Naive thymus-derived CD4-positive, alpha-beta T cell (primary cell): ENCODE measurements at regions not wholly inside any gene's neighbourhood (a gene's known extent, or its start where the extent isn't known, plus 50 kb on each side); places are given as distances from the start of the nearest gene placed in this dataset.

Source experiments
- ATAC-seq: fragments of 150-1000 bp; cut with Tn5 transposase; 2 replicates; pipeline ENCODE4 v1.10.0; 2021; ENCODE audit warnings: mild to moderate bottlenecking, moderate library complexity
- CTCF ChIA-PET: fragments of 350-600 bp; sonication (Branson Sonifier 250); formaldehyde crosslinking; loops from one replicate; lab custom pipeline; 2021; ENCODE audit warnings: antibody characterized with exemption; lab: Charles Lee
- POLR2A ChIA-PET: fragments of 350-600 bp; sonication (Branson Sonifier 250); formaldehyde crosslinking; loops from one replicate; lab custom pipeline; 2021; ENCODE audit warnings: antibody characterized with exemption, inconsistent platforms; lab: Charles Lee
- DNase-seq, 9 donors: peaks; one replicate each; pipeline versions ENCODE4 v3.0.0 to v3.0.0-alpha.2; 2020 to 2022; ENCODE audit warnings: mixed read lengths in 1 of 9
- H3K27ac ChIP-seq: one replicate; pipeline ENCODE4 v1.7.0; 2013; ENCODE audit warnings: mild to moderate bottlenecking, low read depth, low read length, moderate library complexity
- H3K27me3 ChIP-seq, 2 donors: one replicate each; pipeline ENCODE4 v1.7.0; 2013; ENCODE audit warnings: low read length in 2 of 2, mild to moderate bottlenecking in 2 of 2, moderate library complexity in 2 of 2; ENCODE audit not compliant: control insufficient read depth in 2 of 2, insufficient read depth in 2 of 2
- H3K36me3 ChIP-seq, 3 experiments: 1 replicate in 2 of 3; 2 replicates in 1 of 3; pipeline ENCODE4 v1.7.0; 2013; ENCODE audit warnings: low read length in 3 of 3, mild to moderate bottlenecking in 3 of 3, moderate library complexity in 1 of 3; ENCODE audit not compliant: insufficient read depth in 3 of 3, control insufficient read depth in 2 of 3
- H3K4me1 ChIP-seq, 2 donors: one replicate each; pipeline ENCODE4 v1.7.0; 2013; ENCODE audit warnings: low read length in 2 of 2, mild to moderate bottlenecking in 2 of 2, moderate library complexity in 1 of 2; ENCODE audit not compliant: control insufficient read depth in 2 of 2, insufficient read depth in 2 of 2
- H3K4me3 ChIP-seq: 2 replicates; pipeline ENCODE4 v1.7.0; 2013; ENCODE audit warnings: mild to moderate bottlenecking, low read length
- H3K9me3 ChIP-seq, 3 experiments: 1 replicate in 2 of 3; 2 replicates in 1 of 3; pipeline ENCODE4 v1.7.0; 2013; ENCODE audit warnings: low read length in 3 of 3; ENCODE audit not compliant: control insufficient read depth in 2 of 3
- H3K27ac Mint-ChIP-seq, 9 donors: one replicate each; pipeline ENCODE4 v1.8.0; 2020 to 2022; ENCODE audit warnings: mixed read lengths in 9 of 9, mild to moderate bottlenecking in 8 of 9, moderate library complexity in 5 of 9, inconsistent platforms in 2 of 9
- H3K27me3 Mint-ChIP-seq, 5 donors: one replicate each; pipeline ENCODE4 v1.8.0; 2021 to 2022; ENCODE audit warnings: mixed read lengths in 5 of 5, mild to moderate bottlenecking in 1 of 5
- H3K36me3 Mint-ChIP-seq, 5 donors: one replicate each; pipeline ENCODE4 v1.8.0; 2020 to 2022; ENCODE audit warnings: mixed read lengths in 5 of 5, mild to moderate bottlenecking in 3 of 5, inconsistent platforms in 1 of 5
- H3K4me1 Mint-ChIP-seq, 7 donors: one replicate each; pipeline ENCODE4 v1.8.0; 2020 to 2022; ENCODE audit warnings: mixed read lengths in 7 of 7, mild to moderate bottlenecking in 3 of 7, inconsistent platforms in 1 of 7
- H3K4me3 Mint-ChIP-seq, 10 donors: one replicate each; pipeline ENCODE4 v1.8.0; 2020 to 2022; ENCODE audit warnings: mild to moderate bottlenecking in 10 of 10, mixed read lengths in 10 of 10, moderate library complexity in 6 of 10, inconsistent platforms in 2 of 10
- H3K9me3 Mint-ChIP-seq, 11 donors: one replicate each; pipeline ENCODE4 v1.8.0; 2020 to 2022; ENCODE audit warnings: mixed read lengths in 11 of 11, mild to moderate bottlenecking in 4 of 11, inconsistent platforms in 1 of 11, moderate library complexity in 1 of 11
- intact Hi-C, 2 donors: fragments of 100-400 bp; cut with micrococcal nuclease; formaldehyde crosslinking; loops; one replicate each; pipeline ENCODE4 v1.15.1; 2023

GRCh38 chr3:187795207-187795960, 50.1 kb upstream of the BCL6 start:
- no peak overlapping the region for H3K27ac ChIP-seq
- POLR2A ChIA-PET = no interaction called here

GRCh38 chr3:187798126-187798525, 52.9 kb upstream of the BCL6 start:
- CTCF ChIA-PET = no interaction called here
- ATAC-seq (no peak), DNase-seq (no peak)
- H3K4me1 Mint-ChIP-seq = peaks cover 29 to 78% (median 42%) of the 10 kb centered on the region in 7 donors
- Histone ChIP-seq H3K36me3 (no peaks in the 10 kb centered on the region), H3K27ac (no peak overlapping the region), H3K9me3 (no peaks in the 10 kb centered on the region), H3K4me3 (no peak overlapping the region), H3K4me1 (peaks cover 24 to 50% of the 10 kb centered on the region in 2 donors), H3K27me3 (no peaks in the 10 kb centered on the region)
- peak overlapping the region in 6 of 9 donors; percentile 32 to 90 (median 49) for H3K27ac Mint-ChIP-seq
- peak overlapping the region in 9 of 10 donors; percentile 40 to 84 (median 51) for H3K4me3 Mint-ChIP-seq
- POLR2A ChIA-PET = no interaction called here
- peaks cover 0 to 56% (median 0%) of the 10 kb centered on the region in 5 donors for H3K36me3 Mint-ChIP-seq
- intact Hi-C loops = loop anchor here (2.0 kb wide), 2 partner anchors 21 to 53 kb away; partner anchors contain the start of gene BCL6 (in 1 of the 2)
- peaks cover 0 to 19% (median 0%) of the 10 kb centered on the region in 11 donors for H3K9me3 Mint-ChIP-seq
- no peaks in the 10 kb centered on the region for H3K27me3 Mint-ChIP-seq

More at GRCh38 chr3:187795207-187795960, 50.1 kb upstream of the BCL6 start:
- peaks cover 0 to 66% (median 0%) of the 10 kb centered on the region in 5 donors for H3K36me3 Mint-ChIP-seq
- Histone ChIP-seq H3K4me3 (no peak overlapping the region), H3K36me3 (no peaks in the 10 kb centered on the region), H3K4me1 (peaks cover 24 to 25% of the 10 kb centered on the region in 2 donors), H3K27me3 (no peaks in the 10 kb centered on the region), H3K9me3 (no peaks in the 10 kb centered on the region)
- H3K27ac Mint-ChIP-seq = no peak overlapping the region
- peaks cover 26 to 60% (median 32%) of the 10 kb centered on the region in 7 donors for H3K4me1 Mint-ChIP-seq
- CTCF ChIA-PET = no interaction called here
- DNase-seq (no peak), ATAC-seq (no peak)
- no peaks in the 10 kb centered on the region for H3K27me3 Mint-ChIP-seq
- peaks cover 0 to 22% (median 0%) of the 10 kb centered on the region in 11 donors for H3K9me3 Mint-ChIP-seq
- no peak overlapping the region for H3K4me3 Mint-ChIP-seq
- intact Hi-C loops = no loop called here

- DNase-seq = peak in 7 of 9 donors; percentile 12 to 43 (median 30)
- Histone ChIP-seq H3K36me3 (no peaks in the 10 kb centered on the region), H3K4me3 (peak overlapping the region; percentile 21), H3K27ac (no peak overlapping the region), H3K27me3 (no peaks in the 10 kb centered on the region), H3K4me1 (peaks cover 24 to 50% of the 10 kb centered on the region in 2 donors), H3K9me3 (no peaks in the 10 kb centered on the region)
- peaks cover 29 to 80% (median 43%) of the 10 kb centered on the region in 7 donors for H3K4me1 Mint-ChIP-seq
- peak overlapping the region; percentile 8 to 84 (median 50) for H3K4me3 Mint-ChIP-seq
- peak; percentile 66 for ATAC-seq
- intact Hi-C loops = loop anchor here (2.0 kb wide), 2 partner anchors 22 to 54 kb away; partner anchors contain the start of gene BCL6 (in 1 of the 2)
- POLR2A ChIA-PET = interaction anchor here (0.6 kb wide), 1 partner anchor 12 kb away, joined by 4 read pairs; no protein-coding TSS in a partner anchor
- H3K36me3 Mint-ChIP-seq = peaks cover 0 to 51% (median 0%) of the 10 kb centered on the region in 5 donors
- H3K27me3 Mint-ChIP-seq = no peaks in the 10 kb centered on the region
- peak overlapping the region in 8 of 9 donors; percentile 14 to 90 (median 36) for H3K27ac Mint-ChIP-seq
- peaks cover 0 to 19% (median 0%) of the 10 kb centered on the region in 11 donors for H3K9me3 Mint-ChIP-seq
- CTCF ChIA-PET = interaction anchor here (1.0 kb wide), 1 partner anchor 61 kb away, joined by 3 read pairs; no protein-coding TSS in a partner anchor
These were observed 53.6 kb upstream of the BCL6 start for GRCh38 chr3:187798531-187799530.

- ChIA-PET POLR2A (no interaction called here), CTCF (no interaction called here)
- H3K27ac Mint-ChIP-seq = peak overlapping the region in 4 of 9 donors; percentile 32 to 90 (median 46)
- Histone ChIP-seq H3K27ac (no peak overlapping the region), H3K27me3 (no peaks in the 10 kb centered on the region), H3K36me3 (no peaks in the 10 kb centered on the region), H3K4me1 (peaks cover 24 to 50% of the 10 kb centered on the region in 2 donors), H3K9me3 (no peaks in the 10 kb centered on the region), H3K4me3 (no peak overlapping the region)
- peaks cover 27 to 88% (median 46%) of the 10 kb centered on the region in 7 donors for H3K4me1 Mint-ChIP-seq
- H3K27me3 Mint-ChIP-seq = no peaks in the 10 kb centered on the region
- peaks cover 0 to 40% (median 0%) of the 10 kb centered on the region in 5 donors for H3K36me3 Mint-ChIP-seq
- DNase-seq (peak in 2 of 9 donors; percentile 12 to 32), ATAC-seq (no peak)
- peaks cover 0 to 15% (median 0%) of the 10 kb centered on the region in 11 donors for H3K9me3 Mint-ChIP-seq
- intact Hi-C loops = loop anchor here (1.0 to 5.0 kb wide), 7 partner anchors 23 to 1525 kb away; partner anchors contain the start of gene BCL6 (in 1 of the 2)
- H3K4me3 Mint-ChIP-seq = peak overlapping the region in 7 of 10 donors; percentile 15 to 69 (median 41)
These were observed 54.8 kb upstream of the BCL6 start for GRCh38 chr3:187799942-187800641.

- Mint-ChIP-seq H3K9me3 (peaks cover 0 to 14% (median 0%) of the 10 kb centered on the region in 11 donors), H3K27ac (peak overlapping the region in 3 of 9 donors; percentile 14 to 90 (median 58)), H3K27me3 (no peaks in the 10 kb centered on the region), H3K4me3 (peak overlapping the region in 1 of 10 donors; percentile 69), H3K4me1 (peaks cover 26 to 91% (median 46%) of the 10 kb centered on the region in 7 donors), H3K36me3 (peaks cover 0 to 40% (median 0%) of the 10 kb centered on the region in 5 donors)
- ChIA-PET POLR2A (no interaction called here), CTCF (no interaction called here)
- DNase-seq = no peak
- Histone ChIP-seq H3K4me1 (peaks cover 24 to 50% of the 10 kb centered on the region in 2 donors), H3K9me3 (no peaks in the 10 kb centered on the region), H3K4me3 (no peak overlapping the region), H3K27me3 (no peaks in the 10 kb centered on the region), H3K27ac (no peak overlapping the region), H3K36me3 (no peaks in the 10 kb centered on the region)
- intact Hi-C loops = loop anchor here in 1 of 2 donors (2.0 to 5.0 kb wide), 4 partner anchors 521 to 1524 kb away; no protein-coding TSS in a partner anchor
- ATAC-seq = no peak
These were observed 55.9 kb upstream of the BCL6 start for GRCh38 chr3:187801152-187801551.
